Amniotic stem cell (primary cell): ENCODE measurements at regions not wholly inside any gene's neighbourhood (a gene's known extent, or its start where the extent isn't known, plus 50 kb on each side); places are given as distances from the start of the nearest gene placed in this dataset.
"Not testable (repeated sequence)": the region's sequence is repeated elsewhere in the genome, so short reads cannot be mapped to it uniquely, and the experiment has no call there.

ENCODE experiments used
- DNase-seq: peaks from one replicate; lab custom pipeline; 2025; lab: John Stamatoyannopoulos, UW

- DNase-seq, result no peak
Observed at GRCh38 chr17:20944014-20944865, 98.6 kb downstream of the USP22 start.

DNA sequence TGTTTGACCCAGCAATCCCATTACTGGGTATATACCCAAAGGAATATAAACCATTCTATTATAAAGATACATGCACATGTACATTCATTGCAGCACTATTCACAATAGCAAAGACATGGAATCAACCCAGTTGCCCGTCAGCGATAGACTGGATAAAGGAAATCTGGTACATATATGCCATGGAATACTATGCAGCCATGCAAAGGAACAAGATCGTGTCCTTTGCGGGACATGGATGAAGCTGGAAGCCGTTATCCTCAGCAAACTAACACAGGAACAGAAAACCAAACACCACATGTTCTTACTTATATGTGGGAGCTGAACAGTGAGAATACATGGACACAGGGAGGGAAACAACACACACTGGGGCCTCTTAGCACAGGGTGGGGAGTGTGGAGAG lies 95.1 kb downstream of the USP22 start:
- not testable (repeated sequence) for DNase-seq

DNA sequence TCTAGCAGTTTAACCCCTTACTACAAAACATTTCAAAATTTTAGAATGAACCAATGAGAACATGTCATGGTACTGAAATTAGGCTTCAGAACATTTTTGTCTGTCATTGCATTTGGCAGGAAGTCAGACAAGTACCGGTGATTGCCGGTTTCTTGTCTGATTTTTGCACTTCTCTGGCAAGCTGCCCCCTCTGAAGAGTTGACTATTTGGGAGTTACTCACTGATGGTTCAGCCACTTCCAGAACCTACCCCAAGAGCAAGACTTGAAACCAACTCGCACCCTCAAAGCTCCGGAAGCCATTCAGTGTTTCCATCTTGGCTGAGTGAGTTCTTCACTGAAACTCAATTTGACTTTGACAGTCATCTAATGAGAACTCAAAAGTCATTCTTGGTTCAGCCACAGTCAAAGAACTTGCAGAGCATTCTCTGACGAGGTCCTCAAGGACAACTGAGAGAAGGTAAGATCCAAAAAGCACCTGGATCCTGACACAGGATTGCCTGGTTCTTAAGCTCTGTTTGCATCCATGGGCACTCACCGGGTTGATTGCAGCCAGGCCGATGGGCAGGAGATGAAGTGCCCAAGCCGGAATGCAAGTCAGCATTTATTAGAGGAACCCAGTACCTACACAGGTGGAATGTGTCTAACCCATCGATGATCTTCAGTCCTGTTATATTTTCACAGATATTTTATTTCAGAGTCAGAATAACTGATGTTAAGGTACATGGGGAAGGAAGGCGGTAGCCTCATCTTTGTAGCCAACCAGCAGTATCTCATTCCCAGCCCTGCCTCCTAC lies 93.6 kb downstream of the USP22 start:
- no peak for DNase-seq
